Body of pancreas (tissue), 4 donors: ENCODE measurements at regions not wholly inside any gene's neighbourhood (a gene's known extent, or its start where the extent isn't known, plus 50 kb on each side); places are given as distances from the start of the nearest gene placed in this dataset.
"Not testable (repeated sequence)": the region's sequence is repeated elsewhere in the genome, so short reads cannot be mapped to it uniquely, and the experiment has no call there.

Experiments
- CTCF ChIP-seq, 7 experiments: fragments of 450-650 bp in 4 of 7; fragments of 200-600 bp in 3 of 7; sonication (generic) in 3 of 7; IDR thresholded peaks; one replicate each; pipeline ENCODE4 v1.5.1; 2016 to 2019; ENCODE audit warnings: antibody characterized with exemption in 7 of 7
- POLR2A ChIP-seq, 3 donors: fragments of 450-650 bp; IDR thresholded peaks; one replicate each; pipeline ENCODE4 v1.6.1; 2016; ENCODE audit warnings: antibody characterized with exemption in 3 of 3, mild to moderate bottlenecking in 2 of 3

- not testable (repeated sequence) for TF ChIP-seq CTCF, POLR2A (IDR thresholded peaks at IDR 0.05)
Observed at GRCh38 chr2:87629491-87630458, 118.1 kb upstream of the PLGLB2 start.
